ENCODE measurements at regions not wholly inside any gene's neighbourhood (a gene's known extent, or its start where the extent isn't known, plus 50 kb on each side); places are given as distances from the start of the nearest gene placed in this dataset.

DNA sequence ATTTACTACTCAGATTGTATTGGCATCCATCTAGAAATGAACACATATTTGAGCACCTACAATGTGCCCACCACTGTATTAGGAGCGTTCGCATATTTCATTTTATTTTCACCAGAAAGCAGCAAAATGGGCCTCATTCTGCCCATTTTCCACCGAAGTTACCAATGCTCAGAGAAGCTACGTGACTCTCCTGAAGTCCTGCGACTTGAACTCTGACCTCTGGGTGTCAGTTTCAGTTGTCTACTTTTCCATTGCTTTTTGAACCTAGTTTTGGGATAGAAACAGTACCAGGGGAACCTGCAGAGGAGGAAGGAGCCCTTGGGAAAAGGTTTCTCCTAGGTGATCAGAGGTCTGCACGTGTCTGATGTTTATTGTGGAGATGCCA, 139.1 kb upstream of the SDK2 start:
- DNase-seq (ENCODE audit: low read depth in 3 of 3) = no peak

GRCh38 chr17:73783945-73784603, 139.8 kb upstream of the SDK2 start:
- DNase-seq (ENCODE audit: low read depth in 3 of 3) = no peak

DNA sequence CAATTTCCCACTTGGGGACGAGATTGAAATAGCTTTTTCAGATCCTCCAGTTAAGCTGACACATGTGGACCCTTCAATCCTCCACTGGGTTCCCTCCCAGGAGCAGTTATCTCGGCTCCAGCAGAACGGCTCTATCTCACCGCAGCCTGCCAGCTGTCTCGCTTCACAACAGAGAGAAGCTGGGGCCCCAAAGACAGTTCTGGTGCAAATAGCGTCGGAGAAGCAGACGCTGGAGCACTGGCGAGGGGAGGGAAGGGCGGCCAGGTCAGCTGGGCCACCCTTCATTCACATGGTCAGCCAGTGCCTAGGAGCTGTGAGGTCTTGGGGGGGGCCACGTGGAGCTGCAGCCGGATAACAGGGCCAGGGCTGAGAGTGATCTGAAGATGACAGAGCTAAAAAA, 141.3 kb upstream of the SDK2 start:
- DNase-seq (ENCODE audit: low read depth in 3 of 3) = no peak

GRCh38 chr17:73785958-73786743, 141.9 kb upstream of the SDK2 start:
- DNase-seq (ENCODE audit: low read depth in 3 of 3) = no peak

- no peak for DNase-seq (ENCODE audit: low read depth in 3 of 3)
Observed at GRCh38 chr17:73787076-73788059, 143.1 kb upstream of the SDK2 start.

DNA sequence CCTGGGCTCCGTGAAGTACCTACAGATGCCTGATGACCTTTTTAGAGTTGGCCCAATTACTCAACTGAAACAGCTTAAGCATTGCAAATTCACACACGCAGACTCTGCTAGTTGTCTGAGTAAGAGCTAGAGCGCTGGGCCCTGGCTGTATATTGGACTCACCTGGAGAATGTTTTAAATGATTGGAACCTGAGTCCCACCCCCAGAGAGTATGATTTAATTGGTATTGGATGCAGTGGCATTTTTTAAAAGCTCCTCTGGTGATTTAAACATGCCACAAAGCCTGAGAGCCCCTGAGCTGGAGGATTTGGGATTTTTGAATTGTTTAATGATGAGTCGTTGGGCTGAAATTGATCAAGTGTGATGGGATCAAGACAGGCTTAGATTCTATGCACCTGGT, 143.9 kb upstream of the SDK2 start:
- DNase-seq (ENCODE audit: low read depth in 3 of 3) = no peak

GRCh38 chr17:73791121-73791520, 146.9 kb upstream of the SDK2 start:
- no peak for DNase-seq (ENCODE audit: low read depth in 3 of 3)

- DNase-seq (ENCODE audit: low read depth in 3 of 3) = no peak
Observed at GRCh38 chr17:73791631-73792030, 147.4 kb upstream of the SDK2 start.

DNA sequence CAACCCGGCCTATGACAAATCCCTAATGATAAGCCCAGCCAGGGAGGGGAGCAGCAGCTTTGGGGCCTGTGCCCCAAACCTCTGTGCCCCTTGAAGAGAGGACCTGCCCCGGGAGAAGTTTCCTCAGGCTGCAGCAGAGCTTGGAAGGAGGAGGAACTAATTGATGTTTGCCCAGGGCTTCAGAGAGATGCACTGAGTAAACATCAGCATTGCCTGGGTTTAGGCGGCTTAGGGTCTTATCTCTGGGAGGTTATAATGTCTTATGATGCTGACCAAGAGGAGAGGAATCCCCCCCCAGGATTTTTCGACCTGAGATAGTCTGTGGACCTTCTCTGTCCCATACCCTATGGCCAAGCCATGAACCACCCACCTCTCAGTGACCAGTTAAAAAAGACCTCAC, 148.7 kb upstream of the SDK2 start:
- DNase-seq (ENCODE audit: low read depth in 3 of 3) = no peak

DNA sequence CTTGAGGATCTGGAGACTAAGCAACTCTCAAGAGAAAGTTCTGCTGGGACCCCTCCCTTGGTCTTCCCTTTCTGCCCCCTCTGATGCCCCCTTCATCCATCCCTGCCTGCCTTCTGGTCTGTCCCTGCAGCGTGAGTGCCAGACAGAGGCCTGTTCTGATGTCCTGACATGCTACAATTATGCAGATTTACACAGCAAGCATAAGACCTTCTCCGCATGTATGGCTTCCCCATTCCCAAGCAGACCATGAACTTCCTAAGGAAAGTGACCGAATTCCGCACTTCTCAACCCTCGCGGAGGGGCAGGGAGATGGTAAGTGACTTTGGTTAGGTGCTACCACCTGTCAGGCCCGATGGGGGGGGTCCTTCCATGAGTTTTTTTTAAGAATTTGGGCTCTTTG, 150.1 kb upstream of the SDK2 start:
- no peak for DNase-seq (ENCODE audit: low read depth in 3 of 3)

GRCh38 chr17:73795730-73796129, 151.5 kb upstream of the SDK2 start:
- no peak for DNase-seq (ENCODE audit: low read depth in 3 of 3)

GRCh38 chr17:73797594-73798110, 153.4 kb upstream of the SDK2 start:
- no peak for DNase-seq (ENCODE audit: low read depth in 3 of 3)

DNA sequence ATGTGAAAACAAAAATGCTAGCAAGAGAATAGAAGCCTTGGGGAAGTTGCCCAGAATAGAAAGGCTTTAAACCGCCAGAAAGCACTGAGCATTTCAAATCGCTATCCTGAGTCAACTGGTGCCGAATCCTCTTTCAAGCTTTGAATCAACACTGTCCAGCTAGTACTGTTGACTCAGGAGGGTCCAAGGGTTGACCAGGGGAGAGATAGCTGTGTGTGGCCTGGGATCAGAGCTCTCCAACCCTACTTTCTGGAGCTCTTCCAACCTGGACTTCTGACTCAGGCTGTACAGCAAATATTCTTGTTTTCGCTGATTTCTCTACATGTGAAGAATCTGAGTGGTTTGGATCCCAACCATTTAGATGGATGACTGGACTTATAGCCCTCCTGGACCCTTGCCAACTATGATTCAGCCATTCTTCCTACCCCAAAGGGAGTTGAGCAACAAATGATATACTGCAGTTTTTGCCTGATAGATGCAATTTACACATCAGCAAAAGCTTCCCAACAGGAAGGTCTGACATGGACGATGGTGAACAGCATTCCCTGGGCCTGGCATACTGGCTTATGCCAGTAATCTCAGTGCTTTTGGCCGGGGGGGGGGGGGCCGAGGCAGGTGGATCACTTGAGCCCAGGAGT, 154.0 kb upstream of the SDK2 start:
- DNase-seq (ENCODE audit: low read depth in 3 of 3) = no peak

DNA sequence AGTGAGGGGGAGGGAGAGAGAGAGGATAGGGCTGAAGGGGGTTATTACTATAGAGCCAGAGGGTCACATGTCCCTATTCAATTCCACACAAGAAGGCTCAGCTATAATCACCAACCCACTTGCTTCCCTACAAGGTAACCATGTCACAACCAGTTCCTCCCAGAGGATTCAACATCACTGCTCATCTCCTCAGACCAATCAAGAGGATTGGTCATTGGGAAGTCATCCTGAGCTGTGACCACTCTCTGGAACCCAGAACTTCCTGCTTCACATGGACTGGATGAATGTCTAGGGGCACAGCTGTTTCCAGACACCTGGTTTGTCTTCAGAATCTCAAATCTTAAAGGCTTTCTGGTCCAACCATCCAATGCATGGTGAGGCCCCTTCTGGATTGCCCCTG, 154.9 kb upstream of the SDK2 start:
- DNase-seq (ENCODE audit: low read depth in 3 of 3) = no peak

DNA sequence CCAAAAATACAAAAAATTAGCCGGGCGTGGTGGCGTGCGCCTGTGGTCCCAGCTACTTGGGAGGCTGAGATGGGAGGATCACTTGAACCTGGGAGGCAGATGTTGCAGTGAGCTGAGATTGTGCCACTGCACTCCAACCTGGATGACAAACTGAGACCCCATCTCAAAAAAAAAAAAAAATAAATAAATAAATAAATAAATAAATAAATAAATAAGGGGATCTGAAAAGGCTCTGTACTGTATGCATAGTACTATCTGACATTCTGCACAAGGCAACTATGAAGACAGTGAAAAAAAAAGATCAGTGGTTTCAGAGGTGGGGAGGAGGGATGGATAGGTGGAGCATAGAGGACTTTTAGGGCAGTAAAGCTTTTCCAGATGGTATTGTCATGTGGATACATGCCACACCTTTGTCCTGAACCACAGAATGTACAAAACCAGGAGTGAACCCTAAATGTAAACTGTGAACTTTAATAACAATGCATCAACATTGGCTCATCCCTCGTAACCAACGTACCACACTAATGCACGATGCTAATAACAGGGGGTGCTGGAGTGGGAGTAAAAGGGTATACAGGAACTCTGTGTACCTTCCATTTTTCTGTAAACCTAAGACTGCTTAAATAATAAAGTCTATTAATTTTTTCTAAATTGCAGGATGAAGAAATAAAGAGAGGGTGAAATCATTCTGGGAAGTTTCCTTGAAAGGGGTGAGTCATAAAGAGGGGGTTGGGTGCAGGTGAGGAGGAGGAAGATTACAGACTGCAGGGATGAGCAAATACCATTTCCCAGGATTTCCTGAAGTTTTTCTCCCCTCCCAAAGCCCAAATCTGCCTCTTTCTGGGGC, 155.8 kb upstream of the SDK2 start:
- DNase-seq (ENCODE audit: low read depth in 3 of 3) = no peak

DNA sequence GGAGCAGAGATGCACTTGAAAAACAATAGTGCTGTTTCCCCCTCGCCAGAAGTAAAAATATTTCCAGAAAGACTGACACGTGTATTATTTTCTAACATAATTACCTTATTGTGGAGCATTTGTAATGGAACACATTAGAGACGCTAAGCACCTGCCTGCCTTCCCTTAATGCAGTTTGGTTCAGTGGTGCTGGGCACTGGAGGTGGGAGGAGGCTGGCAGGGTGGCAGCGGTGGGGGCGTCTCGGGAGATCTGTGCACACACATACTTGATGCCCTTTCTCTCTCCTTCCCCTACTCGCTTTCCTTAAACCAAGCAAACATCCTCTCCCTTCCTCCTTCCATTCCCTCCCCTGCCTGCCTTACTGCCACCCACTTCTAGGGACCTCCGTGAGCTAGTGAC, 156.6 kb upstream of the SDK2 start:
- no peak for DNase-seq (ENCODE audit: low read depth in 3 of 3)

DNA sequence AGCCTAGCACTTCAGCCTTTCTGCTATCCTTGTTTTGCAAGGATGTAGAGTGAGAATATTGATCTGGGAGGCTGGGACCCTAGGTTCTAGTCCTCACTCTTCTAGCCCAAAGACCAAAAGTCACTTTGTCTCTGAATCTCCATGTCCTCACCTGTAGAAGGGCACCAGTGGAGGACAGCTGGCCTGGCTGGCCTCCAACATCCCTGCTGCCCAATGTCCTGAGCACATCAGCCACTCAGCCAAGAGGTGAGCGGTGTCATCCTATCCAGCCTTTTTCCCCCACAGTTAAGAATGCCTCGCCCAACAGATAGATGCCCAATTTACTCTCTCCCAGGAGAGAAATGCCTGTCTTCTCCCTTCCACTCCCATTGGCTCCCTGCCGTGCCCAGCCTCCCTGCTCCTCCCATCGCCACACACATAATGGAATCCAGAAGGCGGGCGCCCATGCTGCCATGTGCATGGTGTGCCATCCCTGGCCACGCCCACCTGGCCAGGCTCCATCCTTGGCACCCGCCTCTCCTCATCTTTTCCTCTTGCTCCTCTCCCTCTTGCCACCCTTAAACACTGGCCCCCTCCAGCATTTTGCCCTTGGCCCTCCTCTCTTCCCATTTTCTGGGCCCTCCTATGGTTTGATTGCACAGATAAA, 157.3 kb upstream of the SDK2 start:
- no peak for DNase-seq (ENCODE audit: low read depth in 3 of 3)

DNA sequence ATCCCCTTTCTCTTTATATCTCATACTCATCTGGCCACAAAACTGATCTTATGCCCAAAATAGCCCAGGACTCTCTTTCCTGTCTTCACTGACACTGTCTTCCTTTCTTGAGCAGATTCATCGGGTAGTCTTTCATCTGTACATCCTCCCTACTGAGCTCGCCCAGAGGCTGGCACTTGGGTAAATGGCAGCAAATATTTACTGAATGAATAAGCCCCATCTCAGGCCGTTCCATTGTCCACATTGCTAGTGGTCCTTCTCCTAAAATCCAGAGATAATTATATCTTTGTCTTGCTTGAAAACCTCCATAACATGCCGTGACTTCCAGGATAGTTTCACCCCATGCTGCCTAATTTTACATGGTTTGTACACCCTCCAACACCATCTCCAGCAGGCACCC, 158.1 kb upstream of the SDK2 start:
- DNase-seq (ENCODE audit: low read depth in 3 of 3) = no peak

GRCh38 chr17:73802871-73803270, 158.6 kb upstream of the SDK2 start:
- DNase-seq (ENCODE audit: low read depth in 3 of 3) = no peak

GRCh38 chr17:73803964-73804435, 159.8 kb upstream of the SDK2 start:
- DNase-seq (ENCODE audit: low read depth in 3 of 3) = no peak
